ENCODE measurements at regions not wholly inside any gene's neighbourhood (a gene's known extent, or its start where the extent isn't known, plus 50 kb on each side); places are given as distances from the start of the nearest gene placed in this dataset.

GRCh38 chr5:4142842-4143241, 547.2 kb downstream of the IRX1 start:
- TF ChIP-seq, protein P1, sequence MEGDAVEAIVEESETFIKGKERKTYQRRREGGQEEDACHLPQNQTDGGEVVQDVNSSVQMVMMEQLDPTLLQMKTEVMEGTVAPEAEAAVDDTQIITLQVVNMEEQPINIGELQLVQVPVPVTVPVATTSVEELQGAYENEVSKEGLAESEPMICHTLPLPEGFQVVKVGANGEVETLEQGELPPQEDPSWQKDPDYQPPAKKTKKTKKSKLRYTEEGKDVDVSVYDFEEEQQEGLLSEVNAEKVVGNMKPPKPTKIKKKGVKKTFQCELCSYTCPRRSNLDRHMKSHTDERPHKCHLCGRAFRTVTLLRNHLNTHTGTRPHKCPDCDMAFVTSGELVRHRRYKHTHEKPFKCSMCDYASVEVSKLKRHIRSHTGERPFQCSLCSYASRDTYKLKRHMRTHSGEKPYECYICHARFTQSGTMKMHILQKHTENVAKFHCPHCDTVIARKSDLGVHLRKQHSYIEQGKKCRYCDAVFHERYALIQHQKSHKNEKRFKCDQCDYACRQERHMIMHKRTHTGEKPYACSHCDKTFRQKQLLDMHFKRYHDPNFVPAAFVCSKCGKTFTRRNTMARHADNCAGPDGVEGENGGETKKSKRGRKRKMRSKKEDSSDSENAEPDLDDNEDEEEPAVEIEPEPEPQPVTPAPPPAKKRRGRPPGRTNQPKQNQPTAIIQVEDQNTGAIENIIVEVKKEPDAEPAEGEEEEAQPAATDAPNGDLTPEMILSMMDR (IDR thresholded peaks at IDR 0.05): no peak
- no peak for TF ChIP-seq ZFX (IDR thresholded peaks at IDR 0.05; ENCODE audit: borderline replicate concordance)

Measured in 22Rv1 (cell line).